ENCODE measurements at regions not wholly inside any gene's neighbourhood (a gene's known extent, or its start where the extent isn't known, plus 50 kb on each side); places are given as distances from the start of the nearest gene placed in this dataset.

GRCh38 chr20:60463798-60464197, 505.6 kb downstream of the CDH26 start:
- no peak overlapping the region for H3K27ac Mint-ChIP-seq
- ATAC-seq (no peak), DNase-seq (ENCODE audit: low spot score) (no peak)
- H3K4me1 Mint-ChIP-seq (ENCODE audit: low read depth in 2 of 2), result no peaks in the 10 kb centered on the region
- peaks cover 6% of the 10 kb centered on the region for H3K36me3 Mint-ChIP-seq
- H3K27me3 Mint-ChIP-seq, result peaks cover 5 to 10% of the 10 kb centered on the region in 2 donors
- H3K4me3 Mint-ChIP-seq, result no peak overlapping the region
- peaks cover 3% of the 10 kb centered on the region for H3K9me3 Mint-ChIP-seq

DNA sequence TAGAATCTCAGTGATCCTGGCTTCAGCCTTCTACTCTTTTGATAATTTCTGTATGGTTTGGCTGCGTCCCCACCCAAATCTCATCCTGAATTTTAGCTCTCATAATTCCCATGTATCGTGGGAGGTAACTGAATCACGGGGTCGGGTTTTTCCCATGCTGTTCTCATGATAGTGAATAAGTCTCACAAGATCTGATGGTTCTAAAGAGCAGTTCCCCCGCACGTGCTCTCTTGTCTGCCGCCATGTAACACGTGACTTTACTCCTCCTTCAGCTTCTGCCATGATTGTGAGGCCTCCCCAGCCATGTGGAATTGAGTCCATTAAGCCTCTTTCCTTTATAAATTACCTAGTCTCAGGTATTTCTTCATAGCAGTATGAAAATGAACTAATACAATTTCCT, 507.2 kb downstream of the CDH26 start:
- Mint-ChIP-seq H3K36me3 (no peaks in the 10 kb centered on the region), H3K9me3 (no peaks in the 10 kb centered on the region), H3K27me3 (no peaks in the 10 kb centered on the region), H3K27ac (no peak overlapping the region), H3K4me3 (no peak overlapping the region), H3K4me1 (ENCODE audit: low read depth in 2 of 2) (no peaks in the 10 kb centered on the region)
- DNase-seq (ENCODE audit: low spot score) (no peak), ATAC-seq (no peak)

- Mint-ChIP-seq H3K4me1 (ENCODE audit: low read depth in 2 of 2) (no peaks in the 10 kb centered on the region), H3K4me3 (no peak overlapping the region), H3K9me3 (no peaks in the 10 kb centered on the region), H3K27ac (no peak overlapping the region), H3K36me3 (no peaks in the 10 kb centered on the region), H3K27me3 (no peaks in the 10 kb centered on the region)
- no peak for ATAC-seq
- DNase-seq (ENCODE audit: low spot score), result no peak
Measured at GRCh38 chr20:60465993-60466686, 507.9 kb downstream of the CDH26 start.

- H3K27ac Mint-ChIP-seq, result no peak overlapping the region
- no peak overlapping the region for H3K4me3 Mint-ChIP-seq
- ATAC-seq (no peak), DNase-seq (ENCODE audit: low spot score) (no peak)
- H3K4me1 Mint-ChIP-seq (ENCODE audit: low read depth in 2 of 2), result no peaks in the 10 kb centered on the region
- no peaks in the 10 kb centered on the region for H3K9me3 Mint-ChIP-seq
- no peaks in the 10 kb centered on the region for H3K36me3 Mint-ChIP-seq
- H3K27me3 Mint-ChIP-seq, result no peaks in the 10 kb centered on the region
Measured at GRCh38 chr20:60466687-60467022, 508.4 kb downstream of the CDH26 start.

DNA sequence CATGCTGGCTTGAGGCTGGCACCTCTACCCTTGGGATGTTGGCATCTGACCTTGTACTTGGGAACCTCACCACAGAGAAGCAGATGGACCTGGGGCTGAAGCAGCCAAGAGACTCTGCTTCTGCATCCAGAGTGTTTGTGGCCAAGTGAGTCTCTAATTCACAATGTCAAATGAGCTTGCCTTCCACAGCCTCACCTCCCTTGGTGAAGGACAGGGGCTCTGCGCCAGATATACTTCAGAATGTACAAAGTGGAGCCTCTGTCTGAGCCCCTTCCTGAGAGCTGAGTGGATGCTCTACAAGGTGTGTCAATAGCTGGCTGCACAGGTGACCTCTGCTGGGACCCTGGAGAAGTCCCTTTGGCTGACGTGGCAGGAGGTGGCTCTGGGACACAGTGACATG, 508.9 kb downstream of the CDH26 start:
- Mint-ChIP-seq H3K4me1 (ENCODE audit: low read depth in 2 of 2) (no peaks in the 10 kb centered on the region), H3K36me3 (no peaks in the 10 kb centered on the region), H3K27me3 (no peaks in the 10 kb centered on the region), H3K9me3 (no peaks in the 10 kb centered on the region), H3K4me3 (no peak overlapping the region), H3K27ac (no peak overlapping the region)
- no peak for ATAC-seq
- no peak for DNase-seq (ENCODE audit: low spot score)

DNA sequence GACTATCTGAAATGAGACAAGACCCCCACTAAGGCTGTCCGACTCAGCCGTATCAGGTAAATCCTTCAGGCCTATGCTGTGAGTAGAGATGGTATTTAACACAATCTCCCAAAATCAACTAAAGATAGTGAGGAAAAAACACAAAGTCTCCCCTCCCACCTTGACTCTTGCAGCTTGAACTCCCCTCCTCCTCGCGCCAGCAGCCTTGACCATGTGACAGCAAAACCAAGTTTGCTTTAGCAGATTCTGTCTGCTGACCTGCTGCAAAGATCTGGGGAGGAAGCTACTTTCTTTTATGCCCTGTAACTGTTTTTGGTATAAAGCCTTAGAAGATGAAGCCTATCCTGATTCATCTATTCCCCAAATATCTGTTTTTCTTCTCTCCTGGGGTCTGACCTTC, 509.5 kb downstream of the CDH26 start:
- H3K27ac Mint-ChIP-seq, result no peak overlapping the region
- H3K27me3 Mint-ChIP-seq, result no peaks in the 10 kb centered on the region
- DNase-seq (ENCODE audit: low spot score), result no peak
- no peak overlapping the region for H3K4me3 Mint-ChIP-seq
- H3K4me1 Mint-ChIP-seq (ENCODE audit: low read depth in 2 of 2), result no peaks in the 10 kb centered on the region
- no peaks in the 10 kb centered on the region for H3K36me3 Mint-ChIP-seq
- ATAC-seq, result no peak
- no peaks in the 10 kb centered on the region for H3K9me3 Mint-ChIP-seq

DNA sequence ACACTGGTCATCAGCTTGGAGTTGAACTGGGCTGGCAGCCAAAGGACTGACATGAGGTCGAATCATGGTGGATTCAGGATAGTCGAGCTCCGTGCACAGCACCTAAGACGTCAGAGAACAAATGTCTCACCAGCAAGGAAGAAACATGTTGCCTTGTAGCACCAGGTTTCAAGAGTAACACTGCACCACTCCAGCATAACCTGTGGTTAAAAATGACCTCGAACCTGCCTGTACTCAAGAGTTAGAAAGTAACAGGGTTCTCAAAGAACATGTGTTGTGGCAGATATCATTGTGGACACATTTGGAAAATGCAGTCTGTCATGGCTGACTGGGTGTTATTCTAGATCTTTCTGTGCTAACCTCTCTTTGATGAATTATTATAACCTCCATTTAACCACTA, 511.6 kb downstream of the CDH26 start:
- H3K9me3 Mint-ChIP-seq, result no peaks in the 10 kb centered on the region
- no peaks in the 10 kb centered on the region for H3K4me1 Mint-ChIP-seq (ENCODE audit: low read depth in 2 of 2)
- H3K27me3 Mint-ChIP-seq, result no peaks in the 10 kb centered on the region
- no peak overlapping the region for H3K27ac Mint-ChIP-seq
- no peak for DNase-seq (ENCODE audit: low spot score)
- no peaks in the 10 kb centered on the region for H3K36me3 Mint-ChIP-seq
- no peak overlapping the region for H3K4me3 Mint-ChIP-seq
- ATAC-seq, result no peak

DNA sequence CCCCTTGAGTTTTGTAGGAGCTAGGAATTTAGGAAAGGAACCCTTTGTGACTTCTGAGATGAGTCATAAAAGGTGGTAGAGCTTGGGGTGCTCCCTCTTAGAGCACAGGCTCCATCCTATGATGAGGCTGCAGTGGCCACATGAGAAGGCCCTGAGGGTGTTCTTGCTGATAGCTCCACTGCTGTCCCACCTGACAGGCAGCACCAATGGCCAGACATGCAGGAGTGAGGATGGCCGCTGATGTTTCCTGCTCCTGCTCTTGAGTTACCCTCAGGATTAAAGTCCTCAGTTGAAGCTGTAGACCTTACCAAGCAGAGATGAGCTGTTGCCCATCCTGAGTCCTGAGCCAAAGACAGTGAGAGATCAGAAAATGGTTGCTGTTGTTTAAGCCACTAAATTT, 512.1 kb downstream of the CDH26 start:
- Mint-ChIP-seq H3K4me3 (no peak overlapping the region), H3K27ac (no peak overlapping the region), H3K4me1 (ENCODE audit: low read depth in 2 of 2) (no peaks in the 10 kb centered on the region), H3K36me3 (no peaks in the 10 kb centered on the region), H3K9me3 (no peaks in the 10 kb centered on the region), H3K27me3 (no peaks in the 10 kb centered on the region)
- DNase-seq (ENCODE audit: low spot score), result no peak
- no peak for ATAC-seq

DNA sequence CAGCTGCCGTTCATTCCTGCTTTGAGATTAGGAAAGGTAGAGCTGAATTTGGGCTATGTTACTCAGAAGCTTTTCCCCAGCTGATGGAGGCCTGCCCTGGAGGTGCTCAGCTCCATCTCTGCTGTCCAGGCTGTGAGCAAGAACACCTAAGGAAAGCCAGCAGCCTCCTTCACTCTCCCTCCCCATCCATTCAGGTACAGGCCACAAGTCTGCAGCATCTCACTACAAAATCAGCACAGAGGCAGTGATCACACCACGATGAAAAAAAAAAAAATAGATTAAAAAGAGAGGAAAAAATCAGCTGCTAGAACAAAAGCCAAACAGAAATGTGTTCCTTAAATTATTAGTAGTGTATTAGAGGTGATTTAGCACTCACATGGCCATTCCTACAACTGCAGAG, 515.0 kb downstream of the CDH26 start:
- ATAC-seq (no peak), DNase-seq (ENCODE audit: low spot score) (no peak)

DNA sequence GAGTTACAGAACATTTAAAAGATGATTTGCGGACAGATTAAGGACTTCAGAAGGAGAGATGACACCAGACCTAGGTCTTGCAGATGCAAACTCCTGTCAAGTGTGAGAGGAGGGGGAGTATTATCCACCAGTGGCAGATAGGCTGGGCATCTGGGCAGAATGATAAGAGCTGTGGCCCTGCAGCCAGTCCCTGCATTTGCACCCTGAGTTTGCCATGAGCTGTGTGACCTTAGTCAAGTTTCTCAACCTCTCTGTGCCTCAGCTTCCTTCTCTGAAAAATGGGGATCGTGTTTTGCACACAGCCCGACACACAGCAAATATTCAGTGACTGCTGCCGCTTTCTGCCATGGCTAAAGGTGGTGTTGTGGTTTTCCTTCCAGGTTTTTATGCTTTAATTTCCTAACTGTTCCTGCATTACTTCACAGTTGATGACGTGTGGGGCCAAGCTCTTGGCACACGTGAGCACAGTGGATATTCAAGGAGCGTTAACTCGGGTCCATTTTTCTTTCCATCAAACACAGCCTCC, 516.2 kb downstream of the CDH26 start:
- no peaks in the 10 kb centered on the region for H3K4me1 Mint-ChIP-seq (ENCODE audit: low read depth in 2 of 2)
- DNase-seq (ENCODE audit: low spot score), result no peak
- no peaks in the 10 kb centered on the region for H3K9me3 Mint-ChIP-seq
- H3K27me3 Mint-ChIP-seq, result peaks cover 2 to 7% of the 10 kb centered on the region in 2 donors
- no peak for ATAC-seq
- H3K27ac Mint-ChIP-seq, result no peak overlapping the region
- no peak overlapping the region for H3K4me3 Mint-ChIP-seq
- H3K36me3 Mint-ChIP-seq, result no peaks in the 10 kb centered on the region

More for the DNA sequence above, 515.0 kb downstream of the CDH26 start:
- Mint-ChIP-seq H3K27ac (no peak overlapping the region), H3K9me3 (no peaks in the 10 kb centered on the region), H3K4me3 (no peak overlapping the region), H3K27me3 (peaks cover 0 to 7% of the 10 kb centered on the region in 2 donors), H3K4me1 (ENCODE audit: low read depth in 2 of 2) (no peaks in the 10 kb centered on the region), H3K36me3 (no peaks in the 10 kb centered on the region)

- Mint-ChIP-seq H3K27me3 (peaks cover 2 to 12% of the 10 kb centered on the region in 2 donors), H3K27ac (no peak overlapping the region), H3K9me3 (no peaks in the 10 kb centered on the region), H3K36me3 (no peaks in the 10 kb centered on the region), H3K4me3 (no peak overlapping the region), H3K4me1 (ENCODE audit: low read depth in 2 of 2) (no peaks in the 10 kb centered on the region)
- DNase-seq (ENCODE audit: low spot score) (no peak), ATAC-seq (no peak)
Measured at GRCh38 chr20:60476045-60476444, 517.8 kb downstream of the CDH26 start.

- no peak overlapping the region for H3K27ac Mint-ChIP-seq
Measured at GRCh38 chr20:60477958-60478357, 519.7 kb downstream of the CDH26 start.

GRCh38 chr20:60478533-60478932, 520.3 kb downstream of the CDH26 start:
- Mint-ChIP-seq H3K36me3 (no peaks in the 10 kb centered on the region), H3K4me1 (ENCODE audit: low read depth in 2 of 2) (no peaks in the 10 kb centered on the region), H3K4me3 (no peak overlapping the region), H3K27ac (no peak overlapping the region), H3K27me3 (peaks cover 2 to 12% of the 10 kb centered on the region in 2 donors), H3K9me3 (no peaks in the 10 kb centered on the region)
- no peak for DNase-seq (ENCODE audit: low spot score)
- ATAC-seq, result no peak

More at GRCh38 chr20:60477958-60478357, 519.7 kb downstream of the CDH26 start:
- Mint-ChIP-seq H3K4me3 (no peak overlapping the region), H3K36me3 (no peaks in the 10 kb centered on the region), H3K9me3 (no peaks in the 10 kb centered on the region), H3K27me3 (peaks cover 2 to 12% of the 10 kb centered on the region in 2 donors), H3K4me1 (ENCODE audit: low read depth in 2 of 2) (no peaks in the 10 kb centered on the region)
- DNase-seq (ENCODE audit: low spot score), result no peak
- no peak for ATAC-seq

DNA sequence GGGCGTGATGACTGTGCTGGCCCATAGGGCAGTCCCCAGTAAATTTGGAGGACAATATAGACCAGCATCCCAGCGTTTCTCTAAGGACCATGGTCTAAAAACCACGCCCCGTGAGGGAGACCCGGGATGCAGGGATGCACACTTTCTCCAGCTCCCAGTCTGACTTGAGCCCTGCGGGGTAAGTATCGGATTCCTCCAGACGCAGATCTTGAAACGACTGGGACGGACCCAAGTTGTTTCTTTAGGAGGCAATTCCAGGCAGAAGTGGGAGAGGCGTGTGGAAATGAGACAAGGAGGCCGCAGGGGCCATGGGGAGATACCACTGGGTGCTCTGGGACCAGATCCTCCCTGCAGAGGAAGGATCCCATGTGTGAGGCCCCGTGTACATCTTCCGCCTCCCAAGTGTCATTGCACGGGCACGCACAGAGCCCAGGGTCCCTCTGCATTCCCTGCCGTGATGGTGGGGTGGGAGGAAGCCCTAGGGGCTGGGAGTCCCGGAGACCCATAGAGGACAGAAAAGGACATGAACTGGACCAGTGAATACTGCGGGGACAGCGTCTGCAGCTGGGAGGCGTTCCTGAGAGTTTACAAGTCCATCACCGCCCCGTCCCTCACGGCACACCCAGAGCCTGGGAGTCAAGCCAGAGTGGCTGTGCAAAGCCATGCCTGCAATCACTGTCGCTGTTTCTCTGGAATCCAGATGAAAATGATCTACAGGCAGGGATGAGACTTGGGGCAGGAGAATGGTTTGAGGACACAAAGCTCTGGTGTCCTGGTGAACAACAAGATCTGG, 522.9 kb downstream of the CDH26 start:
- Mint-ChIP-seq H3K27me3 (peaks cover 6 to 24% of the 10 kb centered on the region in 2 donors), H3K4me1 (ENCODE audit: low read depth in 2 of 2) (no peaks in the 10 kb centered on the region), H3K27ac (no peak overlapping the region), H3K36me3 (no peaks in the 10 kb centered on the region), H3K9me3 (no peaks in the 10 kb centered on the region), H3K4me3 (no peak overlapping the region)
- no peak for DNase-seq (ENCODE audit: low spot score)
- no peak for ATAC-seq

Data from natural killer cell treated with Interleukin-12 subunit alpha and Interleukin-12 subunit beta and Interleukin-15 and Interleukin-18, amount 100 ng/mL, for 72 hours (primary cell).